ENCODE measurements at regions not wholly inside any gene's neighbourhood (a gene's known extent, or its start where the extent isn't known, plus 50 kb on each side); places are given as distances from the start of the nearest gene placed in this dataset.

- WGBS, 2 experiments (ENCODE audit: extremely low coverage in 2 of 2, insufficient read length in 1 of 2), result 27% methylated on average over 2 of the region's 3 CpGs; no CpG with 5 or more reads in 1 of the 2 experiments
- no peak overlapping the region for H2AK5ac ChIP-seq (ENCODE audit: low read depth, low read length)
- POLR2A ChIA-PET (ENCODE audit: unreplicated experiment), result no interaction called here
- H4K91ac ChIP-seq (ENCODE audit: insufficient read depth, low read depth, low read length), result no peak overlapping the region
- no peak for DNase-seq
- H4K20me1 ChIP-seq (ENCODE audit: insufficient read depth, low read length), result no peaks in the 10 kb centered on the region
- H4K5ac ChIP-seq (ENCODE audit: low read depth, low read length), result no peak overlapping the region
- no peaks in the 10 kb centered on the region for H3K4me1 ChIP-seq (ENCODE audit: control insufficient read depth, insufficient read depth, low read length)
- intact Hi-C loops (cut with micrococcal nuclease), result no loop called here
- no peak overlapping the region for H2BK120ac ChIP-seq (ENCODE audit: low read depth, low read length)
- no peaks in the 10 kb centered on the region for H3K27me3 ChIP-seq (ENCODE audit: control insufficient read depth, insufficient read depth, low read length)
- H3K4me2 ChIP-seq (ENCODE audit: low read depth, low read length), result no peak overlapping the region
- H4K8ac ChIP-seq (ENCODE audit: low read depth in 2 of 2, low read length in 2 of 2), result no peak overlapping the region
- CTCF ChIA-PET, result no interaction called here
- H3K56ac ChIP-seq (ENCODE audit: extremely low read depth, insufficient read depth, low read length), result no peak overlapping the region
- H3K27ac ChIP-seq (ENCODE audit: insufficient read depth, low read length), result no peak overlapping the region
- no peak overlapping the region for H2BK15ac ChIP-seq (ENCODE audit: low read depth, low read length)
- no peaks in the 10 kb centered on the region for H3K79me1 ChIP-seq (ENCODE audit: low read depth in 1 of 2, low read length in 2 of 2)
- no peak overlapping the region for H3K23ac ChIP-seq (ENCODE audit: low read depth, low read length)
- H3K9ac ChIP-seq (ENCODE audit: low read depth, low read length), result no peak overlapping the region
- H3K9me3 ChIP-seq (ENCODE audit: control insufficient read depth, insufficient read depth, low read length), result peaks cover 14% of the 10 kb centered on the region
- no peak overlapping the region for H3K14ac ChIP-seq (replicated peaks; ENCODE audit: low read depth, low read length)
- in situ Hi-C loops (cut with MboI; ENCODE audit: low sequenced_read_pairs), result no loop called here
- H3K4ac ChIP-seq (ENCODE audit: low read depth, low read length), result no peak overlapping the region
- no peaks in the 10 kb centered on the region for H3K9me1 ChIP-seq (ENCODE audit: insufficient read depth, low read length)
- TF ChIP-seq NFE2L2 (IDR thresholded peaks at IDR 0.05; ENCODE audit: low read depth, low read length) (no peak), MAZ (IDR thresholded peaks at IDR 0.05; ENCODE audit: borderline replicate concordance, low read depth, low read length) (no peak), RCOR1 (IDR thresholded peaks at IDR 0.05; ENCODE audit: insufficient replicate concordance, low read length) (no peak)
- no peak overlapping the region for H3K18ac ChIP-seq (ENCODE audit: low read depth, low read length)
- no peak overlapping the region for H2AFZ ChIP-seq (replicated peaks; ENCODE audit: low read length, poor library complexity)
- H3K4me3 ChIP-seq (ENCODE audit: insufficient read depth, low read depth, low read length), result no peak overlapping the region
- no peak overlapping the region for H2BK20ac ChIP-seq (ENCODE audit: low read depth, low read length)
- dilution Hi-C loops (cut with HindIII; ENCODE audit: low sequenced_read_pairs, unreplicated experiment), result no loop called here
- H3K36me3 ChIP-seq (ENCODE audit: control insufficient read depth, insufficient read depth, low read length), result no peaks in the 10 kb centered on the region
- no peak overlapping the region for H2BK5ac ChIP-seq (ENCODE audit: low read depth, low read length, poor library complexity, severe bottlenecking)
- no TSS peak for BruUV-seq (replicated peaks)
- no peak overlapping the region for H2AK9ac ChIP-seq (replicated peaks; ENCODE audit: low read depth, low read length, poor library complexity)
- ATAC-seq (ENCODE audit: low read depth), result no peak
These were observed 726.2 kb upstream of the SGCG start for GRCh38 chr13:22454586-22454985.
